ENCODE measurements at regions not wholly inside any gene's neighbourhood (a gene's known extent, or its start where the extent isn't known, plus 50 kb on each side); places are given as distances from the start of the nearest gene placed in this dataset.

GRCh38 chr17:6910987-6911603 is 79.6 kb upstream of the TEKT1 start:
- TF ChIP-seq EZH2 (IDR thresholded peaks at IDR 0.05; ENCODE audit: insufficient read depth, poor library complexity, severe bottlenecking) (no peak), EZH2phosphoT487 (IDR thresholded peaks at IDR 0.05; ENCODE audit: insufficient read depth, low read depth) (no peak)

All from GM23248 (cell line).